Stomach (tissue), 4 donors: ENCODE measurements at regions not wholly inside any gene's neighbourhood (a gene's known extent, or its start where the extent isn't known, plus 50 kb on each side); places are given as distances from the start of the nearest gene placed in this dataset.

Experiments used
- EP300 ChIP-seq: sonication (generic); formaldehyde crosslinking; IDR thresholded peaks from one replicate; pipeline ENCODE4 v1.6.1; 2017; ENCODE audit warnings: antibody characterized with exemption
- TF ChIP-seq, protein P1 (sequence below), 7 experiments: fragments of 450-650 bp in 4 of 7; fragments of 200-600 bp in 3 of 7; sonication (generic) in 3 of 7; IDR thresholded peaks; one replicate each; pipeline ENCODE4 v1.5.1; 2016 to 2019; ENCODE audit warnings: antibody characterized with exemption in 7 of 7, control low read depth in 2 of 7, mild to moderate bottlenecking in 1 of 7

DNA sequence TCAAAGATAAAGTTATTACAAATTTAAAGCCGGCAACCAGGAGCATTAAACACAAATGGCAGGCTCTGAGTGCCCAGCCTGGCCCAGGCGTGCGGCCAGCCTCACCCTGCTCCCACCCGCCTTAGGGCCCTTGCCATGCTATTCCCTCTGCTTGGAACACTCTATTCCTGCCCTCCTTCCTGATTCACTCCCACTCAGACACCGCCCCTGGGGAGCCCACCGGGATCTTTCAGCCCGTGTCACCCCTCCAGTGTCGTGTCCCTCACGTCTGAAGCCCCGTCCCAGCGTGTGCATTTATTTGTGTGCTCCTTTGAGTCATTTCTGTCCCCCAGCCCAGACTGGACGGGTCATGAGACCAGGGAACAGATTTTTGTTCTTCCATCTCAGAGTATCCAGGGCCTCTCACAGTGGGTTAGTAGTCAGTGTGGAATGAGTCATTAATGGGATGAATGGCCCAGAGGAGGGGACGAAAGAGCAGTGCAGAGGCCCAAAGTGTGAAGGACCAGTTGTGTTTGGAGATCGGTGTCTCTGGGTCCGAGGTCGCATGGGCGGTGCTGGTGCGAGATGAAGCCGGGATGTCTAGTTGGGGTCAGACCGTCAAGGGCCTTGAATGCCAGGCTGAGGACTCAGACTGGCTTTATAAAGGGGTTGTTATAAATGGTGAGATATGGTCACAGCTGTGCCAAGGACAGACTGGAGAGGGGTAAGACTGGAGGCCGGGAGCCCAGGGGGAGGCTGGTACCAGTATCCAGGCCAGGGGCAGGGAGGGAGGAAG is 58.9 kb upstream of the SLC6A6 start:
- TF ChIP-seq, protein P1, sequence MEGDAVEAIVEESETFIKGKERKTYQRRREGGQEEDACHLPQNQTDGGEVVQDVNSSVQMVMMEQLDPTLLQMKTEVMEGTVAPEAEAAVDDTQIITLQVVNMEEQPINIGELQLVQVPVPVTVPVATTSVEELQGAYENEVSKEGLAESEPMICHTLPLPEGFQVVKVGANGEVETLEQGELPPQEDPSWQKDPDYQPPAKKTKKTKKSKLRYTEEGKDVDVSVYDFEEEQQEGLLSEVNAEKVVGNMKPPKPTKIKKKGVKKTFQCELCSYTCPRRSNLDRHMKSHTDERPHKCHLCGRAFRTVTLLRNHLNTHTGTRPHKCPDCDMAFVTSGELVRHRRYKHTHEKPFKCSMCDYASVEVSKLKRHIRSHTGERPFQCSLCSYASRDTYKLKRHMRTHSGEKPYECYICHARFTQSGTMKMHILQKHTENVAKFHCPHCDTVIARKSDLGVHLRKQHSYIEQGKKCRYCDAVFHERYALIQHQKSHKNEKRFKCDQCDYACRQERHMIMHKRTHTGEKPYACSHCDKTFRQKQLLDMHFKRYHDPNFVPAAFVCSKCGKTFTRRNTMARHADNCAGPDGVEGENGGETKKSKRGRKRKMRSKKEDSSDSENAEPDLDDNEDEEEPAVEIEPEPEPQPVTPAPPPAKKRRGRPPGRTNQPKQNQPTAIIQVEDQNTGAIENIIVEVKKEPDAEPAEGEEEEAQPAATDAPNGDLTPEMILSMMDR (IDR thresholded peaks at IDR 0.05) = no peak
- no peak for TF ChIP-seq EP300
